GM12872 (cell line): ENCODE measurements at regions not wholly inside any gene's neighbourhood (a gene's known extent, or its start where the extent isn't known, plus 50 kb on each side); places are given as distances from the start of the nearest gene placed in this dataset.

Experiments
- CTCF ChIP-seq: IDR thresholded peaks from 3 replicates; pipeline ENCODE4 v1.5.1; 2011; ENCODE audit warnings: low read depth, mild to moderate bottlenecking, low read length, moderate library complexity; ENCODE audit not compliant: insufficient read depth

- TF ChIP-seq CTCF: no peak
These were observed 130.4 kb upstream of the CDH6 start for GRCh38 chr5:31062902-31063580.

- no peak for TF ChIP-seq CTCF
These were observed 133.6 kb upstream of the CDH6 start for GRCh38 chr5:31059889-31060288.

- TF ChIP-seq CTCF: no peak
These were observed 139.0 kb upstream of the CDH6 start for GRCh38 chr5:31054453-31054852.

GRCh38 chr5:31052937-31053658 lies 140.4 kb upstream of the CDH6 start:
- no peak for TF ChIP-seq CTCF

- no peak for TF ChIP-seq CTCF
These were observed 142.2 kb upstream of the CDH6 start for GRCh38 chr5:31051316-31051715.

GRCh38 chr5:31049936-31050704 lies 143.4 kb upstream of the CDH6 start:
- no peak for TF ChIP-seq CTCF

GRCh38 chr5:31049461-31049860 lies 144.0 kb upstream of the CDH6 start:
- TF ChIP-seq CTCF: no peak
